ENCODE measurements at regions not wholly inside any gene's neighbourhood (a gene's known extent, or its start where the extent isn't known, plus 50 kb on each side); places are given as distances from the start of the nearest gene placed in this dataset.

- H3K4me3 ChIP-seq (ENCODE audit: low read depth, low read length) = no peak overlapping the region
- DNase-seq (ENCODE audit: low read depth) = no peak
- no peak for TF ChIP-seq CTCF (IDR thresholded peaks at IDR 0.05; ENCODE audit: low read depth, low read length, missing control alignments)
- in situ Hi-C loops (cut with HindIII; ENCODE audit: low sequenced_read_pairs) = no loop called here
Observed at GRCh38 chr12:105832021-105832420, 306.7 kb downstream of the NUAK1 start.

GRCh38 chr12:105832806-105833205 lies 305.9 kb downstream of the NUAK1 start:
- no peak overlapping the region for H3K4me3 ChIP-seq (ENCODE audit: low read depth, low read length)
- no peak for TF ChIP-seq CTCF (IDR thresholded peaks at IDR 0.05; ENCODE audit: low read depth, low read length, missing control alignments)
- no peak for DNase-seq (ENCODE audit: low read depth)
- in situ Hi-C loops (cut with HindIII; ENCODE audit: low sequenced_read_pairs) = no loop called here

- H3K4me3 ChIP-seq (ENCODE audit: low read depth, low read length) = no peak overlapping the region
- in situ Hi-C loops (cut with HindIII; ENCODE audit: low sequenced_read_pairs) = no loop called here
- TF ChIP-seq CTCF (IDR thresholded peaks at IDR 0.05; ENCODE audit: low read depth, low read length, missing control alignments) = no peak
- DNase-seq (ENCODE audit: low read depth) = no peak
Observed at GRCh38 chr12:105834496-105834895, 304.3 kb downstream of the NUAK1 start.

GRCh38 chr12:105835580-105836241 lies 303.0 kb downstream of the NUAK1 start:
- no peak overlapping the region for H3K4me3 ChIP-seq (ENCODE audit: low read depth, low read length)
- no peak for DNase-seq (ENCODE audit: low read depth)
- no peak for TF ChIP-seq CTCF (IDR thresholded peaks at IDR 0.05; ENCODE audit: low read depth, low read length, missing control alignments)
- in situ Hi-C loops (cut with HindIII; ENCODE audit: low sequenced_read_pairs) = no loop called here

- no peak overlapping the region for H3K4me3 ChIP-seq (ENCODE audit: low read depth, low read length)
- in situ Hi-C loops (cut with HindIII; ENCODE audit: low sequenced_read_pairs) = no loop called here
Observed at GRCh38 chr12:105836242-105836622, 302.5 kb downstream of the NUAK1 start.

GRCh38 chr12:105839629-105840127 lies 299.1 kb downstream of the NUAK1 start:
- in situ Hi-C loops (cut with HindIII; ENCODE audit: low sequenced_read_pairs) = no loop called here
- TF ChIP-seq CTCF (IDR thresholded peaks at IDR 0.05; ENCODE audit: low read depth, low read length, missing control alignments) = no peak
- no peak overlapping the region for H3K4me3 ChIP-seq (ENCODE audit: low read depth, low read length)
- DNase-seq (ENCODE audit: low read depth) = no peak

More at GRCh38 chr12:105836242-105836622, 302.5 kb downstream of the NUAK1 start:
- TF ChIP-seq CTCF (IDR thresholded peaks at IDR 0.05; ENCODE audit: low read depth, low read length, missing control alignments) = no peak
- no peak for DNase-seq (ENCODE audit: low read depth)
